Epithelial cell of prostate (primary cell): ENCODE measurements at regions not wholly inside any gene's neighbourhood (a gene's known extent, or its start where the extent isn't known, plus 50 kb on each side); places are given as distances from the start of the nearest gene placed in this dataset.
"Not testable (repeated sequence)": the region's sequence is repeated elsewhere in the genome, so short reads cannot be mapped to it uniquely, and the experiment has no call there.

Source experiments
- DNase-seq: peaks from one replicate; pipeline ENCODE4 v3.0.0-alpha.2; 2011; ENCODE audit warnings: low read depth, low spot score
- H3K27ac ChIP-seq: fragments of 450-650 bp; 2 replicates; pipeline ENCODE4 v1.5.1; 2017; ENCODE audit warnings: mild to moderate bottlenecking

GRCh38 chr5:110812639-110813038 is 73.8 kb downstream of the SLC25A46 start:
- no peak for DNase-seq

GRCh38 chr5:110815916-110816605 is 77.3 kb downstream of the SLC25A46 start:
- no peak for DNase-seq
- H3K27ac ChIP-seq: no peak overlapping the region

More at GRCh38 chr5:110812639-110813038, 73.8 kb downstream of the SLC25A46 start:
- no peak overlapping the region for H3K27ac ChIP-seq

GRCh38 chr5:110817459-110817858 is 78.7 kb downstream of the SLC25A46 start:
- no peak for DNase-seq
- no peak overlapping the region for H3K27ac ChIP-seq

GRCh38 chr5:110823571-110823970 is 84.8 kb downstream of the SLC25A46 start:
- no peak overlapping the region for H3K27ac ChIP-seq
- no peak for DNase-seq

GRCh38 chr5:110824936-110825441 is 86.2 kb downstream of the SLC25A46 start:
- DNase-seq: no peak
- H3K27ac ChIP-seq: no peak overlapping the region

GRCh38 chr5:110832683-110833082 is 93.9 kb downstream of the SLC25A46 start:
- H3K27ac ChIP-seq: no peak overlapping the region
- no peak for DNase-seq

GRCh38 chr5:110834933-110835332 is 96.1 kb downstream of the SLC25A46 start:
- DNase-seq, H3K27ac ChIP-seq: not testable (repeated sequence)

- DNase-seq: no peak
- H3K27ac ChIP-seq: no peak overlapping the region
These were observed 98.0 kb downstream of the SLC25A46 start for GRCh38 chr5:110836851-110837250.

GRCh38 chr5:110838357-110838756 is 99.5 kb downstream of the SLC25A46 start:
- not testable (repeated sequence) for H3K27ac ChIP-seq, DNase-seq

GRCh38 chr5:110838961-110839360 is 100.2 kb downstream of the SLC25A46 start:
- no peak overlapping the region for H3K27ac ChIP-seq
- no peak for DNase-seq

- DNase-seq: no peak
- peak overlapping the region; percentile 27 for H3K27ac ChIP-seq
These were observed 101.6 kb downstream of the SLC25A46 start for GRCh38 chr5:110840347-110840960.

- no peak for DNase-seq
- H3K27ac ChIP-seq: peak overlapping the region; percentile 27
These were observed 102.3 kb downstream of the SLC25A46 start for GRCh38 chr5:110841137-110841536.

GRCh38 chr5:110842948-110843347 is 104.1 kb downstream of the SLC25A46 start:
- H3K27ac ChIP-seq: no peak overlapping the region
- no peak for DNase-seq

- no peak overlapping the region for H3K27ac ChIP-seq
- DNase-seq: no peak
These were observed 105.4 kb downstream of the SLC25A46 start for GRCh38 chr5:110844251-110844650.

GRCh38 chr5:110846398-110847001 is 107.7 kb downstream of the SLC25A46 start:
- DNase-seq: no peak
- H3K27ac ChIP-seq: no peak overlapping the region

- H3K27ac ChIP-seq: no peak overlapping the region
- peak; percentile 57 for DNase-seq
These were observed 112.5 kb downstream of the SLC25A46 start for GRCh38 chr5:110851357-110851756.

- no peak overlapping the region for H3K27ac ChIP-seq
- no peak for DNase-seq
These were observed 113.2 kb downstream of the SLC25A46 start for GRCh38 chr5:110852053-110852452.

- DNase-seq: no peak
- no peak overlapping the region for H3K27ac ChIP-seq
These were observed 113.7 kb downstream of the SLC25A46 start for GRCh38 chr5:110852541-110852940.

GRCh38 chr5:110853267-110853666 is 114.5 kb downstream of the SLC25A46 start:
- H3K27ac ChIP-seq: peak overlapping the region; percentile 4

GRCh38 chr5:110854200-110854599 is 115.4 kb downstream of the SLC25A46 start:
- no peak for DNase-seq
- H3K27ac ChIP-seq: no peak overlapping the region

More at GRCh38 chr5:110853267-110853666, 114.5 kb downstream of the SLC25A46 start:
- DNase-seq: peak; percentile 45

GRCh38 chr5:110855961-110856360 is 117.2 kb downstream of the SLC25A46 start:
- H3K27ac ChIP-seq: no peak overlapping the region
- no peak for DNase-seq
